ENCODE measurements at regions not wholly inside any gene's neighbourhood (a gene's known extent, or its start where the extent isn't known, plus 50 kb on each side); places are given as distances from the start of the nearest gene placed in this dataset.

DNA sequence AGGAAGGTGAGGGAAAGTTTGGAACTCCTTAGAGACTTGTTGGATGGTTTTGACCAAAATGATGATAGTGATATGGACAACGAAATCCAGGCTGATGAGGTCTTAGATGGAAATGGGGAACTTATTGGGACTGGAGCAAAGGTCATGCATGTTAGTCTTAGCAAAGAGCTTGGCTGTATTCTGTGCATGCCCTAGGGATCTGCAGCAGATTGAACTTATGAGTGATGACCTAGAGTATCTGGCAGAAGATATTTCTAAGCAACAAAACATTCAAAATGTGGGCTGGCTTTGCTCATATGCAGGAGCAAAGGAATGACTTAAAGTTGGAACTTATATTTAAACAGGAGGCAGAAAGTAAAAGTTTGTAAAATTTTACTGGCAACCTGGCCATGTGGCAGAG lies 489.3 kb upstream of the DIPK2B start:
- TF ChIP-seq, protein P1, sequence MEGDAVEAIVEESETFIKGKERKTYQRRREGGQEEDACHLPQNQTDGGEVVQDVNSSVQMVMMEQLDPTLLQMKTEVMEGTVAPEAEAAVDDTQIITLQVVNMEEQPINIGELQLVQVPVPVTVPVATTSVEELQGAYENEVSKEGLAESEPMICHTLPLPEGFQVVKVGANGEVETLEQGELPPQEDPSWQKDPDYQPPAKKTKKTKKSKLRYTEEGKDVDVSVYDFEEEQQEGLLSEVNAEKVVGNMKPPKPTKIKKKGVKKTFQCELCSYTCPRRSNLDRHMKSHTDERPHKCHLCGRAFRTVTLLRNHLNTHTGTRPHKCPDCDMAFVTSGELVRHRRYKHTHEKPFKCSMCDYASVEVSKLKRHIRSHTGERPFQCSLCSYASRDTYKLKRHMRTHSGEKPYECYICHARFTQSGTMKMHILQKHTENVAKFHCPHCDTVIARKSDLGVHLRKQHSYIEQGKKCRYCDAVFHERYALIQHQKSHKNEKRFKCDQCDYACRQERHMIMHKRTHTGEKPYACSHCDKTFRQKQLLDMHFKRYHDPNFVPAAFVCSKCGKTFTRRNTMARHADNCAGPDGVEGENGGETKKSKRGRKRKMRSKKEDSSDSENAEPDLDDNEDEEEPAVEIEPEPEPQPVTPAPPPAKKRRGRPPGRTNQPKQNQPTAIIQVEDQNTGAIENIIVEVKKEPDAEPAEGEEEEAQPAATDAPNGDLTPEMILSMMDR (IDR thresholded peaks at IDR 0.05), result no peak
- peaks cover 4% of the 10 kb centered on the region for H3K27me3 Mint-ChIP-seq
- POLR2A ChIA-PET, result no interaction called here
- CTCF ChIA-PET, result no interaction called here
- ATAC-seq, result no peak
- no peaks in the 10 kb centered on the region for H3K4me1 Mint-ChIP-seq (ENCODE audit: low read depth)
- intact Hi-C loops (cut with micrococcal nuclease), result no loop called here
- no peak overlapping the region for H3K4me3 Mint-ChIP-seq
- DNase-seq, result no peak
- no peak overlapping the region for H3K27ac Mint-ChIP-seq
- no peaks in the 10 kb centered on the region for H3K36me3 Mint-ChIP-seq (ENCODE audit: low read depth)
- no peaks in the 10 kb centered on the region for H3K9me3 Mint-ChIP-seq

- Mint-ChIP-seq H3K27ac (no peak overlapping the region), H3K4me3 (no peak overlapping the region)
- intact Hi-C loops (cut with micrococcal nuclease), result no loop called here
These were observed 483.2 kb upstream of the DIPK2B start for GRCh38 chrX:45683914-45684313.

DNA sequence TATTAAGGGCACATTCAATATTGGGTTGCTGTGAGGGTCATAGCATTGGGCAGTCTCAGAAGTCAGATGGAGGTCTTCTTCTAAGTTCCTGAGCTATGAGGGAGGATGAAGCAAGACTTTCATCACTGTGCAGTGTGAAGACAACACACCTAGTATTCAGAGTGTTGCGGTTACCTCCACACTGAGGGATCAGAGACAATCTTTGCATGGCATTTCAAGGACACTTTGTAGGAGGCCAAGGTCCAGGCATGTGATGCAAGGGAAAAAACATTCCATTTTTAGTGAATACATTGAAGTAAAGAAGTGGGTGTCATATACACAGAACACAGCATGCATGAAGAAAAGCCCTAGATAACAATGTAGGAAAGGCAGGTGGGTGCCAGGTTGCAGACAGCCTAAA lies 481.2 kb upstream of the DIPK2B start:
- TF ChIP-seq, protein P1 (IDR thresholded peaks at IDR 0.05), result no peak
- H3K27ac Mint-ChIP-seq, result no peak overlapping the region
- DNase-seq (no peak), ATAC-seq (no peak)
- POLR2A ChIA-PET, result interaction anchor here (0.6 kb wide), 1 partner anchor 373 kb away, joined by 3 read pairs; no protein-coding TSS in a partner anchor
- no peak overlapping the region for H3K4me3 Mint-ChIP-seq
- intact Hi-C loops (cut with micrococcal nuclease), result no loop called here
- CTCF ChIA-PET, result interaction anchor here (0.6 kb wide), 1 partner anchor 20 kb away, joined by 3 read pairs; no protein-coding TSS in a partner anchor
- H3K9me3 Mint-ChIP-seq, result no peaks in the 10 kb centered on the region
- H3K4me1 Mint-ChIP-seq (ENCODE audit: low read depth), result no peaks in the 10 kb centered on the region
- peaks cover 4% of the 10 kb centered on the region for H3K27me3 Mint-ChIP-seq
- H3K36me3 Mint-ChIP-seq (ENCODE audit: low read depth), result no peaks in the 10 kb centered on the region

More at GRCh38 chrX:45683914-45684313, 483.2 kb upstream of the DIPK2B start:
- Mint-ChIP-seq H3K9me3 (no peaks in the 10 kb centered on the region), H3K4me1 (ENCODE audit: low read depth) (no peaks in the 10 kb centered on the region), H3K36me3 (ENCODE audit: low read depth) (no peaks in the 10 kb centered on the region), H3K27me3 (peaks cover 4% of the 10 kb centered on the region)
- DNase-seq, result no peak
- TF ChIP-seq, protein P1 (IDR thresholded peaks at IDR 0.05), result no peak
- no peak for ATAC-seq
- ChIA-PET CTCF (no interaction called here), POLR2A (no interaction called here)

GRCh38 chrX:45669715-45670340 lies 469.2 kb upstream of the DIPK2B start:
- Mint-ChIP-seq H3K27me3 (no peaks in the 10 kb centered on the region), H3K4me3 (no peak overlapping the region), H3K9me3 (no peaks in the 10 kb centered on the region), H3K4me1 (ENCODE audit: low read depth) (no peaks in the 10 kb centered on the region), H3K27ac (no peak overlapping the region), H3K36me3 (ENCODE audit: low read depth) (no peaks in the 10 kb centered on the region)
- ChIA-PET CTCF (no interaction called here), POLR2A (no interaction called here)
- no peak for DNase-seq
- TF ChIP-seq, protein P1 (IDR thresholded peaks at IDR 0.05), result no peak
- ATAC-seq, result no peak
- intact Hi-C loops (cut with micrococcal nuclease), result no loop called here

DNA sequence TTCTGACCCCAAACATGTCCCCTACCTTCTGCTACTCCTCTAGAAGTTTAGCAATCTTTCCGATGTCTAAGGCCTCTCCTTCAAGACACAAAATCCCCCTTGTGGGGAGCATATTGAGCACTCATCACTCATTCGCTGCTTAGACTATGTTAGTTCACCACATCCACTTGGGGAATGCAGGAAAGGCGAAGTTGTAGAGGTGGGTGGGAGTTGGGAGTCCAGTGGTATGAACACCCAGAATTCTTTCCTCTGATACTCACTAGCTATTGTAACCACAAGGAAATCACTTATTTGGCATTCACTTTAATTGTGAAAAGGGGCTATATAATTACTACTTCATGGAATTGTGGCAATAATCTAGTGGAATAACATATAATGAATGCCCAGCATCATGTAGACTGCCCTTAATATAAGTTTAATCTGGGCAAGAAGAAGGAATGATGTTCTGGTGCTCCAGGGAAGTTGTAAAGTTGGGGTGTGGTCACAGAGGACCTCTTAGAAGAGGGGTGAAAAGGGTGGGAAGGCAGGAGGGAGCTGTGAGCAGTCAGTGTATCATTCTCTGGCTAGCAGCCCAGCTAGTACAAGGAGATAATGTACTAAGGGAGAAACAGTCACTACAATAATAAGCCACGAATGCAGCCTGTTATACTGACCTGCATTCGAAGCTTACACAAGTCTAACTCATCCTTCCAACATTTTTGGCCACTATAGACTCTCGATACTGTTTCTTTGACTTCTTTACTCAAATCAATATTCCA lies 468.2 kb upstream of the DIPK2B start:
- intact Hi-C loops (cut with micrococcal nuclease), result no loop called here
- Mint-ChIP-seq H3K4me3 (no peak overlapping the region), H3K27ac (no peak overlapping the region), H3K4me1 (ENCODE audit: low read depth) (no peaks in the 10 kb centered on the region), H3K9me3 (no peaks in the 10 kb centered on the region), H3K36me3 (ENCODE audit: low read depth) (no peaks in the 10 kb centered on the region), H3K27me3 (no peaks in the 10 kb centered on the region)
- TF ChIP-seq, protein P1 (IDR thresholded peaks at IDR 0.05), result no peak
- ChIA-PET CTCF (no interaction called here), POLR2A (no interaction called here)
- DNase-seq (no peak), ATAC-seq (no peak)
